ENCODE measurements at regions not wholly inside any gene's neighbourhood (a gene's known extent, or its start where the extent isn't known, plus 50 kb on each side); places are given as distances from the start of the nearest gene placed in this dataset.

- TF ChIP-seq, protein P1, sequence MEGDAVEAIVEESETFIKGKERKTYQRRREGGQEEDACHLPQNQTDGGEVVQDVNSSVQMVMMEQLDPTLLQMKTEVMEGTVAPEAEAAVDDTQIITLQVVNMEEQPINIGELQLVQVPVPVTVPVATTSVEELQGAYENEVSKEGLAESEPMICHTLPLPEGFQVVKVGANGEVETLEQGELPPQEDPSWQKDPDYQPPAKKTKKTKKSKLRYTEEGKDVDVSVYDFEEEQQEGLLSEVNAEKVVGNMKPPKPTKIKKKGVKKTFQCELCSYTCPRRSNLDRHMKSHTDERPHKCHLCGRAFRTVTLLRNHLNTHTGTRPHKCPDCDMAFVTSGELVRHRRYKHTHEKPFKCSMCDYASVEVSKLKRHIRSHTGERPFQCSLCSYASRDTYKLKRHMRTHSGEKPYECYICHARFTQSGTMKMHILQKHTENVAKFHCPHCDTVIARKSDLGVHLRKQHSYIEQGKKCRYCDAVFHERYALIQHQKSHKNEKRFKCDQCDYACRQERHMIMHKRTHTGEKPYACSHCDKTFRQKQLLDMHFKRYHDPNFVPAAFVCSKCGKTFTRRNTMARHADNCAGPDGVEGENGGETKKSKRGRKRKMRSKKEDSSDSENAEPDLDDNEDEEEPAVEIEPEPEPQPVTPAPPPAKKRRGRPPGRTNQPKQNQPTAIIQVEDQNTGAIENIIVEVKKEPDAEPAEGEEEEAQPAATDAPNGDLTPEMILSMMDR (IDR thresholded peaks at IDR 0.05; ENCODE audit: insufficient read depth, low read length, poor library complexity, severe bottlenecking) = no peak
- no peak for DNase-seq (ENCODE audit: extremely low read depth, insufficient read length)
- Histone ChIP-seq H3K4me3 (replicated peaks; ENCODE audit: low read depth, low read length) (no peak overlapping the region), H3K36me3 (ENCODE audit: control insufficient read depth, insufficient read depth, low read length) (no peaks in the 10 kb centered on the region), H3K27me3 (replicated peaks; ENCODE audit: control insufficient read depth, insufficient read depth, low read length) (no peaks in the 10 kb centered on the region)
Observed at GRCh38 chr4:44046491-44046890, 402.1 kb downstream of the KCTD8 start.

- no peaks in the 10 kb centered on the region for H3K36me3 ChIP-seq (ENCODE audit: control insufficient read depth, insufficient read depth, low read length)
- no peak for DNase-seq (ENCODE audit: extremely low read depth, insufficient read length)
- H3K27me3 ChIP-seq (replicated peaks; ENCODE audit: control insufficient read depth, insufficient read depth, low read length) = no peaks in the 10 kb centered on the region
- H3K4me3 ChIP-seq (replicated peaks; ENCODE audit: low read depth, low read length) = no peak overlapping the region
- TF ChIP-seq, protein P1 (IDR thresholded peaks at IDR 0.05; ENCODE audit: insufficient read depth, low read length, poor library complexity, severe bottlenecking) = no peak
Observed at GRCh38 chr4:44056721-44057151, 391.9 kb downstream of the KCTD8 start.

GRCh38 chr4:44070843-44071242 is 377.8 kb downstream of the KCTD8 start:
- H3K27me3 ChIP-seq (replicated peaks; ENCODE audit: control insufficient read depth, insufficient read depth, low read length) = no peaks in the 10 kb centered on the region
- H3K36me3 ChIP-seq (ENCODE audit: control insufficient read depth, insufficient read depth, low read length) = no peaks in the 10 kb centered on the region

GRCh38 chr4:44071959-44072955 is 376.4 kb downstream of the KCTD8 start:
- Histone ChIP-seq H3K27me3 (replicated peaks; ENCODE audit: control insufficient read depth, insufficient read depth, low read length) (no peaks in the 10 kb centered on the region), H3K4me3 (replicated peaks; ENCODE audit: low read depth, low read length) (no peak overlapping the region), H3K36me3 (ENCODE audit: control insufficient read depth, insufficient read depth, low read length) (no peaks in the 10 kb centered on the region)
- TF ChIP-seq, protein P1 (IDR thresholded peaks at IDR 0.05; ENCODE audit: insufficient read depth, low read length, poor library complexity, severe bottlenecking) = no peak
- no peak for DNase-seq (ENCODE audit: extremely low read depth, insufficient read length)

More at GRCh38 chr4:44070843-44071242, 377.8 kb downstream of the KCTD8 start:
- TF ChIP-seq, protein P1 (IDR thresholded peaks at IDR 0.05; ENCODE audit: insufficient read depth, low read length, poor library complexity, severe bottlenecking) = no peak
- DNase-seq (ENCODE audit: extremely low read depth, insufficient read length) = no peak
- H3K4me3 ChIP-seq (replicated peaks; ENCODE audit: low read depth, low read length) = no peak overlapping the region

DNA sequence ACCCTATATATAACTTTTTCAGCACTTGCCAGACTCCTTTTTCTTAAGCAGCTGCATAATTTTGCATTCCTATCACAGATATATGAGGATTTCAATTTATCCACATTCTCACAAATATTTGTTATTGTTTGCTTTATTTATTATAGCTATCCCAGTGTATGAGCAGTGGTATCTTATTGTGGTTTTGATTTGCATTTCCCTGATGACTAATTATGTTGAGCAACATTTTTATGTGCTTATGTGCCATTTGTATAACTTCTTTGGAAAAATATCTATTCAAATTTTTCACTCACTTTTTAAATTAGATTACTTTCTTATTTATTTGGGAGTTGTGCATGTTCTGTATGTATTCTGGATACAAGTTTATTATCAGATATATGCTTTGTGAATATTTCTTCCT is 361.9 kb downstream of the KCTD8 start:
- H3K4me3 ChIP-seq (replicated peaks; ENCODE audit: low read depth, low read length) = no peak overlapping the region
- DNase-seq (ENCODE audit: extremely low read depth, insufficient read length) = no peak
- no peaks in the 10 kb centered on the region for H3K36me3 ChIP-seq (ENCODE audit: control insufficient read depth, insufficient read depth, low read length)
- TF ChIP-seq, protein P1 (IDR thresholded peaks at IDR 0.05; ENCODE audit: insufficient read depth, low read length, poor library complexity, severe bottlenecking) = no peak
- no peaks in the 10 kb centered on the region for H3K27me3 ChIP-seq (replicated peaks; ENCODE audit: control insufficient read depth, insufficient read depth, low read length)
